ENCODE measurements at regions not wholly inside any gene's neighbourhood (a gene's known extent, or its start where the extent isn't known, plus 50 kb on each side); places are given as distances from the start of the nearest gene placed in this dataset.

DNA sequence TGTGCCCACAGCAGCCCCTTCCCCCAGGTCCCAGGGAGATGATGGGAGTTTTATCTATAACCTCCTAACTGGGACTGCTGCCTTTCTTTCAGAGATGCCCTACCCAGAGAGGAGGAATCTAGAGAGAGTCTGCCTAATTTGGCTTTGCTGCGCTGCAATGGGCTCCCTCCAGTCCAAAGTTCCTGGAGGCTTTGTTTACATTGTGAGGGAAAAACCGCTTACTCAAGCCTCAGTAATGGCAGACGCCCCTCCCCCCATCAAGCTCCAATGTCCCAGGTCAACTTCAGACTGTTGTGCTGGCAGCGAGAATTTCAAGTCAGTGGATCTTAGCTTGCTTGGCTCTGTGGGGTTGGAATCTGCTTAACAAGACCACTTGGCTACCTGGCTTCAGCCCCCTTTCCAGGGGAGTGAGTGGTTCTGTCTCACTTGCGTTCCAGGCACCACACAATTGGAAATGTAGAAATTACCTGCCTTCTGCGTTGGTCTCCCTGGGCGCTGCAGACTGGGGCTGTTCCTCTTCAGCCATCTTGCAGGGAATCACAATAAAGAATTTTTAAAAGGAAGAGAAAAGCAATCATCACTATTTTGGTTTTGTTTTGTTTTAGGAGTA is 262.5 kb downstream of the FOXG1 start:
- TF ChIP-seq, protein P1, sequence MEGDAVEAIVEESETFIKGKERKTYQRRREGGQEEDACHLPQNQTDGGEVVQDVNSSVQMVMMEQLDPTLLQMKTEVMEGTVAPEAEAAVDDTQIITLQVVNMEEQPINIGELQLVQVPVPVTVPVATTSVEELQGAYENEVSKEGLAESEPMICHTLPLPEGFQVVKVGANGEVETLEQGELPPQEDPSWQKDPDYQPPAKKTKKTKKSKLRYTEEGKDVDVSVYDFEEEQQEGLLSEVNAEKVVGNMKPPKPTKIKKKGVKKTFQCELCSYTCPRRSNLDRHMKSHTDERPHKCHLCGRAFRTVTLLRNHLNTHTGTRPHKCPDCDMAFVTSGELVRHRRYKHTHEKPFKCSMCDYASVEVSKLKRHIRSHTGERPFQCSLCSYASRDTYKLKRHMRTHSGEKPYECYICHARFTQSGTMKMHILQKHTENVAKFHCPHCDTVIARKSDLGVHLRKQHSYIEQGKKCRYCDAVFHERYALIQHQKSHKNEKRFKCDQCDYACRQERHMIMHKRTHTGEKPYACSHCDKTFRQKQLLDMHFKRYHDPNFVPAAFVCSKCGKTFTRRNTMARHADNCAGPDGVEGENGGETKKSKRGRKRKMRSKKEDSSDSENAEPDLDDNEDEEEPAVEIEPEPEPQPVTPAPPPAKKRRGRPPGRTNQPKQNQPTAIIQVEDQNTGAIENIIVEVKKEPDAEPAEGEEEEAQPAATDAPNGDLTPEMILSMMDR (tag by site-specific recombination; IDR thresholded peaks at IDR 0.05), result no peak
- no peak for TF ChIP-seq SCRT1 (tag by site-specific recombination; IDR thresholded peaks at IDR 0.05; ENCODE audit: borderline replicate concordance)
- TF ChIP-seq, protein P2, sequence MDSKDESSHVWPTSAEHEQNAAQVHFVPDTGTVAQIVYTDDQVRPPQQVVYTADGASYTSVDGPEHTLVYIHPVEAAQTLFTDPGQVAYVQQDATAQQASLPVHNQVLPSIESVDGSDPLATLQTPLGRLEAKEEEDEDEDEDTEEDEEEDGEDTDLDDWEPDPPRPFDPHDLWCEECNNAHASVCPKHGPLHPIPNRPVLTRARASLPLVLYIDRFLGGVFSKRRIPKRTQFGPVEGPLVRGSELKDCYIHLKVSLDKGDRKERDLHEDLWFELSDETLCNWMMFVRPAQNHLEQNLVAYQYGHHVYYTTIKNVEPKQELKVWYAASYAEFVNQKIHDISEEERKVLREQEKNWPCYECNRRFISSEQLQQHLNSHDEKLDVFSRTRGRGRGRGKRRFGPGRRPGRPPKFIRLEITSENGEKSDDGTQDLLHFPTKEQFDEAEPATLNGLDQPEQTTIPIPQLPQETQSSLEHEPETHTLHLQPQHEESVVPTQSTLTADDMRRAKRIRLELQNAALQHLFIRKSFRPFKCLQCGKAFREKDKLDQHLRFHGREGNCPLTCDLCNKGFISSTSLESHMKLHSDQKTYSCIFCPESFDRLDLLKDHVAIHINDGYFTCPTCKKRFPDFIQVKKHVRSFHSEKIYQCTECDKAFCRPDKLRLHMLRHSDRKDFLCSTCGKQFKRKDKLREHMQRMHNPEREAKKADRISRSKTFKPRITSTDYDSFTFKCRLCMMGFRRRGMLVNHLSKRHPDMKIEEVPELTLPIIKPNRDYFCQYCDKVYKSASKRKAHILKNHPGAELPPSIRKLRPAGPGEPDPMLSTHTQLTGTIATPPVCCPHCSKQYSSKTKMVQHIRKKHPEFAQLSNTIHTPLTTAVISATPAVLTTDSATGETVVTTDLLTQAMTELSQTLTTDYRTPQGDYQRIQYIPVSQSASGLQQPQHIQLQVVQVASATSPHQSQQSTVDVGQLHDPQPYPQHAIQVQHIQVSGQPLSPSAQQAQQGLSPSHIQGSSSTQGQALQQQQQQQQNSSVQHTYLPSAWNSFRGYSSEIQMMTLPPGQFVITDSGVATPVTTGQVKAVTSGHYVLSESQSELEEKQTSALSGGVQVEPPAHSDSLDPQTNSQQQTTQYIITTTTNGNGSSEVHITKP (tag by site-specific recombination; IDR thresholded peaks at IDR 0.05), result no peak
- TF ChIP-seq ZNF624 (tag by site-specific recombination; IDR thresholded peaks at IDR 0.05), result no peak
- 0 out of 2 replicates have a peak, but pooled peaks have one; percentile 50 for TF ChIP-seq ZSCAN16 (tag by site-specific recombination; IDR thresholded peaks at IDR 0.05)
- TF ChIP-seq ZNF133 (tag by site-specific recombination; IDR thresholded peaks at IDR 0.05), result no peak
- TF ChIP-seq ZBTB7A (tag by site-specific recombination; IDR thresholded peaks at IDR 0.05; ENCODE audit: low read depth), result no peak
- TF ChIP-seq, protein P3, sequence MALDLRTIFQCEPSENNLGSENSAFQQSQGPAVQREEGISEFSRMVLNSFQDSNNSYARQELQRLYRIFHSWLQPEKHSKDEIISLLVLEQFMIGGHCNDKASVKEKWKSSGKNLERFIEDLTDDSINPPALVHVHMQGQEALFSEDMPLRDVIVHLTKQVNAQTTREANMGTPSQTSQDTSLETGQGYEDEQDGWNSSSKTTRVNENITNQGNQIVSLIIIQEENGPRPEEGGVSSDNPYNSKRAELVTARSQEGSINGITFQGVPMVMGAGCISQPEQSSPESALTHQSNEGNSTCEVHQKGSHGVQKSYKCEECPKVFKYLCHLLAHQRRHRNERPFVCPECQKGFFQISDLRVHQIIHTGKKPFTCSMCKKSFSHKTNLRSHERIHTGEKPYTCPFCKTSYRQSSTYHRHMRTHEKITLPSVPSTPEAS (tag by site-specific recombination; IDR thresholded peaks at IDR 0.05), result no peak
- TF ChIP-seq, protein P4, sequence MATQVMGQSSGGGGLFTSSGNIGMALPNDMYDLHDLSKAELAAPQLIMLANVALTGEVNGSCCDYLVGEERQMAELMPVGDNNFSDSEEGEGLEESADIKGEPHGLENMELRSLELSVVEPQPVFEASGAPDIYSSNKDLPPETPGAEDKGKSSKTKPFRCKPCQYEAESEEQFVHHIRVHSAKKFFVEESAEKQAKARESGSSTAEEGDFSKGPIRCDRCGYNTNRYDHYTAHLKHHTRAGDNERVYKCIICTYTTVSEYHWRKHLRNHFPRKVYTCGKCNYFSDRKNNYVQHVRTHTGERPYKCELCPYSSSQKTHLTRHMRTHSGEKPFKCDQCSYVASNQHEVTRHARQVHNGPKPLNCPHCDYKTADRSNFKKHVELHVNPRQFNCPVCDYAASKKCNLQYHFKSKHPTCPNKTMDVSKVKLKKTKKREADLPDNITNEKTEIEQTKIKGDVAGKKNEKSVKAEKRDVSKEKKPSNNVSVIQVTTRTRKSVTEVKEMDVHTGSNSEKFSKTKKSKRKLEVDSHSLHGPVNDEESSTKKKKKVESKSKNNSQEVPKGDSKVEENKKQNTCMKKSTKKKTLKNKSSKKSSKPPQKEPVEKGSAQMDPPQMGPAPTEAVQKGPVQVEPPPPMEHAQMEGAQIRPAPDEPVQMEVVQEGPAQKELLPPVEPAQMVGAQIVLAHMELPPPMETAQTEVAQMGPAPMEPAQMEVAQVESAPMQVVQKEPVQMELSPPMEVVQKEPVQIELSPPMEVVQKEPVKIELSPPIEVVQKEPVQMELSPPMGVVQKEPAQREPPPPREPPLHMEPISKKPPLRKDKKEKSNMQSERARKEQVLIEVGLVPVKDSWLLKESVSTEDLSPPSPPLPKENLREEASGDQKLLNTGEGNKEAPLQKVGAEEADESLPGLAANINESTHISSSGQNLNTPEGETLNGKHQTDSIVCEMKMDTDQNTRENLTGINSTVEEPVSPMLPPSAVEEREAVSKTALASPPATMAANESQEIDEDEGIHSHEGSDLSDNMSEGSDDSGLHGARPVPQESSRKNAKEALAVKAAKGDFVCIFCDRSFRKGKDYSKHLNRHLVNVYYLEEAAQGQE (tag by site-specific recombination; IDR thresholded peaks at IDR 0.05), result no peak
- TF ChIP-seq ZNF629 (tag by site-specific recombination; IDR thresholded peaks at IDR 0.05), result no peak
